Superior temporal gyrus (tissue), 1 donor: ENCODE measurements at regions not wholly inside any gene's neighbourhood (a gene's known extent, or its start where the extent isn't known, plus 50 kb on each side); places are given as distances from the start of the nearest gene placed in this dataset.
A peak's percentile ranks its signal among the peaks of the same experiment; 100 is the strongest.

Source experiments
- DNase-seq: peaks from one replicate; pipeline ENCODE4 v3.0.0-alpha.2; 2016; ENCODE audit errors: extremely low spot score

GRCh38 chr7:26036092-26036491, 115.9 kb upstream of the NFE2L3 start:
- DNase-seq: no peak

GRCh38 chr7:26038201-26038990, 113.6 kb upstream of the NFE2L3 start:
- DNase-seq: no peak

DNA sequence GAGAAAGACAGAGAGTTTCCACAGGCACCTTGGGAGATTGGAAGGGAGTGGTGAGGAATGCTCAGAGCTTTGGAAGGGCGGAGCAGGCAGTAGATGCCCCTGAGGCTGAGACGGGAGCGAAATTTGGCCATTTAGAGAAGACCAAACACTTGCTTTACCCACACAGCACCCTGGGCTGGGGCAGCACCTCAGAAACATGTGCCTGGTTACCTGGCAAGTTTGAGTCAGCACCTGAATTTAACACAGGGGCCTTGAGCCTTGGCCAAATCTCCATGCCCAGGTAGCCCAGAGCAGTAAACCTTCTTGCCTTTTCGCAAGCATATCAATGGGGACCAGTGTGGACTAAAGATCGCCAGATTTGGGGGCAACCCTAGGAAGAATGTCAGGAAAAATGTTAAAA, 111.9 kb upstream of the NFE2L3 start:
- DNase-seq: no peak

DNA sequence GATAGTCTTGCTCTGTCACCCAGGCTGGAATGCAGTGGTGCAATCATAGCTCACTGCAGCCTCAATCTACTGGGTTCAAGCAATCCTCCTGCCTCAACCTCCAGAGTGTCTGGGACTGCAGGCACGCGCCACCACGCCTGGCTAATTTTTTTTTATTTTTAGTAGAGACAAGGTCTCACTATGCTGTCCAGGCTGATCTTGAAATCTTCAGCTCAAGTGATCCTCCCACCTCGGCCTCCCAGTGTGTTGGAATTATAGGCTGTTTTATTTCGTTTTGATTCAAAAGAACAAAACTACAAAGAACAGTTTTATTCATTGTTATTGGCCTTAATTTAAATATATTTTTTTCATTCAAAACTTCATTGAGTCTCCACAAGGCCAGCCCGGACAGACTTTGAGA, 109.8 kb upstream of the NFE2L3 start:
- no peak for DNase-seq

DNA sequence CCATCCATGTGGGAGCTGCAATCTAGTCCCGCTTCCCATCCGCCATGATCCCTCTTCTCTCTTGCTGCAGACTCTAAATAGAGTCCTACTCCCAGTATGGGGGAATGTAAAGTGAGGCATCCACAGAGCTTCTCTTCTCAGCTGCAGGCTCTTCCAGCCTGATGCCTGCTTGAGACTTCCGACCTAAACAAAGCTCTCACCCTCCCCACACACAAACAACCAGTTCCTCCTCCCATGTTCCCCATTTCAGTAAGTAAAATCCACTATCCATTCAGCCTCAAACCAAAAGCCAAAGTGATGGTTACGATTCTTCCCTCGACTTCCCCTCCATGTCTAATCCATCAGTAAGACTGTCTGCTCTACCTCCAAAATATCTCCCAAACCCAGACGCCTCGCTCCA, 108.2 kb upstream of the NFE2L3 start:
- no peak for DNase-seq

DNA sequence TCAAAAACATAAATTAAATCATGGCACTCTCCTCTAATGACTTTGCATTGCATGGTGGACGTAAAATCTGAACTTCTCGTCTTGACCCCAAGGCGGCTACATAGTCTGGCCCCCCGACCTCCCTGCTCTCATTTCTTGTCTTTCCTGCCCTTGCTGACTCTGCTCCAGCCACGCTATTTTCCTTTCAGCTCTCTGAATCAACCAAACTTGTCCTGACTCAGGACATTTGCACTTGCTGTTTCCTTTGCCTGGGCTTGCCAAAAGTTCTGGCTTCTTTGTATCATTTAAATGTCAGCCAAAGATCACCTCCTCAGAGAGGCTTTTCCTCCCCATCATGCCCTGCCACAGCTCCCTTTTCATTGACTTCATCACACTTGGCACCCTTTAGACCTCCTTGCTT, 107.7 kb upstream of the NFE2L3 start:
- DNase-seq: no peak

DNA sequence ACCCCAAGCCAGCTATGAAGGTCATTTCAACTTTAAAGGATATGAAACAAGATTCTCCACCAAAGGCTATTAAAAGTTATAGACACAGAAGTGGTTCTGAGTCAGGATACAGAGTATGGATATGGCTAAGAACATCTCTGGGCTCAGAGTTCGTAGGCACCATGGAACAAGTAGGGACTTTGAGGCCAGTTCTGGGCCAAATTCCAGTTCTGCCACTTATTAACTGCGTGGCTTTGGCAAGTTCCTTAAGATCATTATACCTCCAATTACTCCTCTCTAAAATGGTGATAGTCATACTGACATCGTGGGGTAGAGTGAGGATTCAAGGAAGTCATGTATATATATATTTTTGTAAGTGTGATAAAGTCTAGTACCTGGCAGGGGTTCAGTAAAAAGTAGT, 105.8 kb upstream of the NFE2L3 start:
- DNase-seq: no peak

GRCh38 chr7:26046878-26047277, 105.1 kb upstream of the NFE2L3 start:
- DNase-seq: no peak

DNA sequence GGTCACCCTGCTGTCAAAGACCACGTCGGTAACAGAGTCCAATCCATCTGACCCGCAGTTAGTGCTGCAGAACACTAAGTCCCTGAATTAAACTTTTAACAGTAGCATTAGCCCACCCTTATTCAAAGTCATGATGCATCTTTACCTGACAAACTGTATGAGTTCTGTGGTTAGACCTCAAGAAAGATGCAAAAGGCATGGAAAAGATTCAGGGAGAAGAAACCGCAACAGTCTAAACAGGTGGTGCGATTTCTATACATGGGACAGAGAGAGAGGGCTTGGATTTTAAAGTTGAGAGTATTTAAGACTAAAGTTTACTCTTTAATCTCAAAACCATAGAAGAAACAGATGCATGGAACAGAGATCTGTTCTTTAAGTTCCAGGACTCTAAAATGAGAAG, 103.3 kb upstream of the NFE2L3 start:
- DNase-seq: no peak

GRCh38 chr7:26049081-26049480, 102.9 kb upstream of the NFE2L3 start:
- no peak for DNase-seq

GRCh38 chr7:26051021-26051420, 101.0 kb upstream of the NFE2L3 start:
- no peak for DNase-seq

DNA sequence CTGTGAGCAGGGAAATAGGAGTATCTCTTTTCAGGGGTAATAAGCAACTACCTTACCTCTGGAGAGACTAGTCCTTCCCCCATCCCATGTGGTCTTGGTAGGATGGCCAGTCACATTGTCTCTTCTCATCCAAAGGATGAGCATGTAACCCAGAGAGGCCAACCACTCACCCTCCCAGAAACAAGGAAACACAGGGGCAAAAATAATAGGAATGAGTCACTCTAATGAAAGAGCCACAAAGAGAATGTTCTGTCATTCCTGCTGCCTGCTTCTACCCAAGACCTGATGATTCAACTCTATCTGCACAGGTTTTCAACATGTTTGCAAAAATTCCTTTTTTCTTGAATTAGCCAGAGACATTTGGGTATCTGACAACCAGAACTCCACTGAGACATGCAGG, 99.3 kb upstream of the NFE2L3 start:
- no peak for DNase-seq

DNA sequence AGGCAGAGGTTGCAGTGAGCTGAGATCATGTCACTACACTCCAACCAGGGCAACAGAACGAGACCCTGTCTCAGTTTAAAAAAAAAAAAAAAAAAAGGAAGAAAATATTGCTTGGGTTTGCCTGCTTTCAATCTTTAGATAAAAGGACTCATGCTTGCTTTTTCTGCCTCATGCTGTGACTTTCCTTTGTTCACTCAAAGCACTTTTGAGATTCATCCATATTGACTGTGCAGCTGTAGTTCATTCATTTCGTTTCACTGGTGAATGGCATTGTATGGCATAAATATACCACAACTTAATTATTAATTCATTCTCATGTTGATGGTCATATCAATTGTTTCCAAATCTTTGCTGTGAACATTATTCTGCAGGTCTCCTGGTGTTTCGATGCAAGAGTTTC, 97.6 kb upstream of the NFE2L3 start:
- no peak for DNase-seq

DNA sequence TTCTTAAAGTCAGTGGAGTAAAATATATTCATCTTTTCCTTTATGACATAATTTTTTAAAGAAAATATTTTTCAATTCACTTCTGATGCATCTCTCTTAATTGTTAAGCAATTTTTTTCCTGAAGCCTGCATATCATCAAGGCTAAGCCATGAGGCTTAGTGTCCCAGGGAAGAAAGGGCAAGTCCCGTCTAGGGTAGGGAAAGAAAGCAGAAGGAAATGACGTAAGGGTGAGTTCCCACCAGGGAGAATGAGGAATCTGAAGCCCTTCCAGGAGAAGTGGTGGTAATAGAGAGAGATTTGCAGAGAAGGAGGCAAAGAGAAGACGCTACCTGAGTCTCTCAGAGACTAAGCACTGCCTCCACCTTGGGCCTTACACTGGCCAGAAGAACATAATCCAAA, 96.8 kb upstream of the NFE2L3 start:
- DNase-seq: no peak

GRCh38 chr7:26060733-26061677, 91.0 kb upstream of the NFE2L3 start:
- DNase-seq: no peak

GRCh38 chr7:26061678-26062603, 90.1 kb upstream of the NFE2L3 start:
- DNase-seq: peak; percentile 37

GRCh38 chr7:26065652-26066051, 86.3 kb upstream of the NFE2L3 start:
- no peak for DNase-seq

GRCh38 chr7:26066736-26067135, 85.3 kb upstream of the NFE2L3 start:
- DNase-seq: no peak

GRCh38 chr7:26070290-26070689, 81.7 kb upstream of the NFE2L3 start:
- no peak for DNase-seq

DNA sequence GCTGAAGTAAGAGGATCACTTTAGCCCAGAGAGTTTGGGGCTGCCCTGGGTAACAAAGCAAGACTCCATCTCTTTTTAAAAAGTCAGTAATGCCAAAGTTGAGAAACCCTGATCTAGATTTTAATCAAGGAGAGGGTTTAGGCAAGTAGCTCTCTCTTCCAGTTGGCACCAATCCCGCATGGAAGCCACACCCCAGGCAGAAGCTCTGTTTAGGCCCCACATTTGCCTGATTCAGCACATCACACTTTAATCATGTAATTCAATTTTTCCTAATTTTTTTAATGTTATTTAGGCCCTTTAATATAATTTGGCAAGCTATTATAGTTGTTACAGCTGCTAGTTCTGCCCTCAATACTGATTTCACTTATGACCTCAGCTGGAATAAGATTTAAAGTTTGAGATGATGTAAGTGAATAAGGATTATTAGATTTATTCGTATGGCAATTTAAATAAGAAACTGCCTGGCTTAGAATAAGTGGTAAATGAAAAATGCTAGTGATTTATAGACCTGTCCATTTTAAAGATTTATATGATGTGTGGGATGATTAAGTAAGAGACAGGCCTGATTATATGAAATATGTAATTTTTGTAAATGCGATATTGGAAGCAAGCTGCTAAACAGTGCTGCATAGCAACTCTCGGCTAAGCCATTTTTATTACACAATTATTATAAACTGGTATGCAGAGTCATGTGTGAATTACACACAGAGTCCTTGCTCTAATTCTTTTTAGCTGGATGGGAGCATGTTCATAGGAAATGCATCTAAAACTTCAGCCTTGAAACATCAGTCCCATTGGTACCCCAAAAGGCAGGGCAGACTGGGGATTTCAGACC, 80.2 kb upstream of the NFE2L3 start:
- DNase-seq: no peak

DNA sequence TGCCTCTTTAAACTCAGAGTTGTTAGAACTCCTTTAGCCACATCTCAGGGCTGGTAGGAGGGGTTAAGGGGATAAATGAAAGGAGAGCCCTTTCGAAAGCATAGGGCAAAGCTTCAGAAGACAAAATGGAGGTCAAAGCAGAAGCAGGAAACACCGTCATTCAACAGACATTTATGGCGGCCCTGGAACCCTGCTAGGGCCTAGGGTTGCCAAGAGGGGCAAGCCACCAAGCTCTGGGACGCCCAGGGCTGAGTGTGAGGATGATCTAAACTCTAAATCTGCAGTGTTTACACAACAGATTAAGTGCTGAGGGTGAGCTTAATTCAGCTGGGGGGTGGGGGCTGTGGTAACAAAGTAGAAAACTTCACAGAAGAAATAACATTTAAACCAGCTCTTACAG, 79.0 kb upstream of the NFE2L3 start:
- DNase-seq: no peak
